Suprapubic skin (tissue), 4 donors: ENCODE measurements at regions not wholly inside any gene's neighbourhood (a gene's known extent, or its start where the extent isn't known, plus 50 kb on each side); places are given as distances from the start of the nearest gene placed in this dataset.

Source experiments
- DNase-seq, 2 donors: peaks; one replicate each; pipeline ENCODE4 v3.0.0-alpha.2; 2019; ENCODE audit warnings: low spot score in 2 of 2
- H3K27ac ChIP-seq: fragments of 200-600 bp; sonication (generic); one replicate; pipeline ENCODE4 v1.5.1; 2019
- H3K27me3 ChIP-seq: fragments of 200-600 bp; sonication (generic); one replicate; pipeline ENCODE4 v1.5.1; 2019
- H3K36me3 ChIP-seq: fragments of 200-600 bp; sonication (generic); one replicate; pipeline ENCODE4 v1.5.1; 2019
- H3K4me1 ChIP-seq: fragments of 200-600 bp; sonication (generic); one replicate; pipeline ENCODE4 v1.5.1; 2019
- H3K4me3 ChIP-seq: fragments of 200-600 bp; sonication (generic); one replicate; pipeline ENCODE4 v1.5.1; 2019; ENCODE audit warnings: mild to moderate bottlenecking
- H3K9me3 ChIP-seq: fragments of 200-600 bp; sonication (generic); one replicate; pipeline ENCODE4 v1.5.1; 2019
- EP300 ChIP-seq: sonication (generic); formaldehyde crosslinking; IDR thresholded peaks from one replicate; pipeline ENCODE4 v1.6.1; 2017; ENCODE audit warnings: antibody characterized with exemption
- POLR2A ChIP-seq, 2 donors: fragments of 450-650 bp; IDR thresholded peaks; one replicate each; pipeline ENCODE4 v1.6.1; 2017; ENCODE audit warnings: antibody characterized with exemption in 2 of 2, mild to moderate bottlenecking in 2 of 2, moderate library complexity in 2 of 2
- POLR2AphosphoS5 ChIP-seq, 3 donors: sonication (generic); formaldehyde crosslinking; IDR thresholded peaks; one replicate each; pipeline ENCODE4 v1.6.1; 2017; ENCODE audit warnings: antibody characterized with exemption in 3 of 3
- WGBS: methylation state at CpG from one replicate; pipeline ENCODE4 v1.1.5; 2018; 5-methylcytosine and 5-hydroxymethylcytosine counted together
- TF ChIP-seq, protein P1 (sequence below), 2 donors: fragments of 200-600 bp in 1 of 2; fragments of 450-650 bp in 1 of 2; sonication (generic) in 1 of 2; IDR thresholded peaks; one replicate each; pipeline ENCODE4 v1.5.1; 2016 to 2019; ENCODE audit warnings: antibody characterized with exemption in 2 of 2, mild to moderate bottlenecking in 1 of 2, moderate library complexity in 1 of 2

DNA sequence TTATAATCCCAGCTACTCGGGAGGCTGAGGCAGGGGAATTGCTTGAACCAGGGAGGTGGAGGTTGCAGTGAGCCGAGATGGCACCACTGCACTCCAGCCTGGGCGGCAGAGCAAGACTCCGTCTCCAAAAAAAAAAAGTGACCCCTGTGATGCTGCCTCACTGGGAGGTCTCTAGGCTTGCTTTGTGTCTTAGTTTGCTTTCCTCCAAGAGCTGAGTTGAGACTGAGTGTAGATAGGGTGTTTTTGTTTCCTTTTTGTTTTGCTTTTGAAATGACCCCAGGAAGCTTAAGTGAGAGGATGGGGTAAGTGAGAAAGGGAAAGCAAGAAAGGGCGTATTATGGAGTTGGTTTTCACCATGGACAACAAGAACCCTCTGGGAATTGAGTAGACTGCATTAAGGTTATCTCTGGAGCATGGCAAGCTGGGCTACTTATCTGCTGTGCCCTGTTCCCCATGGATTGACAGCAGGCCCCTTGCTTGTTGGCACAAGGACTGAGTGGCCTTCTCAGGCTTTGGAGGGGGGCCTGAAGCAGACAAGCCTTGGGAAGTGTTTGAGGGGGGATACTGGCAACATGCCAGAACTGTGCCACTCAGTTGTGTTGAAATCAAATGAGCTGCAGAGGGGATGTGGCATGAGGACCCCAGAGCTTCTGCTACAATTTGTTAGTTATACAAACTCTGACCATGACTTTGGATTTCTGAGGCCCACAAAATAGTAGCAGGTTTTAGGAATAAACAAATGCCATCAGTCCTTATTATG is 300.6 kb upstream of the C11orf87 start:
- Histone ChIP-seq H3K4me1 (no peaks in the 10 kb centered on the region), H3K27me3 (no peaks in the 10 kb centered on the region), H3K4me3 (no peak overlapping the region), H3K27ac (no peak overlapping the region), H3K36me3 (no peaks in the 10 kb centered on the region), H3K9me3 (no peaks in the 10 kb centered on the region)
- 82% methylated on average over 5 of the region's 5 CpGs for WGBS
- TF ChIP-seq POLR2A (IDR thresholded peaks at IDR 0.05) (no peak), EP300 (no peak), POLR2AphosphoS5 (IDR thresholded peaks at IDR 0.05) (no peak)
- TF ChIP-seq, protein P1, sequence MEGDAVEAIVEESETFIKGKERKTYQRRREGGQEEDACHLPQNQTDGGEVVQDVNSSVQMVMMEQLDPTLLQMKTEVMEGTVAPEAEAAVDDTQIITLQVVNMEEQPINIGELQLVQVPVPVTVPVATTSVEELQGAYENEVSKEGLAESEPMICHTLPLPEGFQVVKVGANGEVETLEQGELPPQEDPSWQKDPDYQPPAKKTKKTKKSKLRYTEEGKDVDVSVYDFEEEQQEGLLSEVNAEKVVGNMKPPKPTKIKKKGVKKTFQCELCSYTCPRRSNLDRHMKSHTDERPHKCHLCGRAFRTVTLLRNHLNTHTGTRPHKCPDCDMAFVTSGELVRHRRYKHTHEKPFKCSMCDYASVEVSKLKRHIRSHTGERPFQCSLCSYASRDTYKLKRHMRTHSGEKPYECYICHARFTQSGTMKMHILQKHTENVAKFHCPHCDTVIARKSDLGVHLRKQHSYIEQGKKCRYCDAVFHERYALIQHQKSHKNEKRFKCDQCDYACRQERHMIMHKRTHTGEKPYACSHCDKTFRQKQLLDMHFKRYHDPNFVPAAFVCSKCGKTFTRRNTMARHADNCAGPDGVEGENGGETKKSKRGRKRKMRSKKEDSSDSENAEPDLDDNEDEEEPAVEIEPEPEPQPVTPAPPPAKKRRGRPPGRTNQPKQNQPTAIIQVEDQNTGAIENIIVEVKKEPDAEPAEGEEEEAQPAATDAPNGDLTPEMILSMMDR (IDR thresholded peaks at IDR 0.05) = no peak
- no peak for DNase-seq

DNA sequence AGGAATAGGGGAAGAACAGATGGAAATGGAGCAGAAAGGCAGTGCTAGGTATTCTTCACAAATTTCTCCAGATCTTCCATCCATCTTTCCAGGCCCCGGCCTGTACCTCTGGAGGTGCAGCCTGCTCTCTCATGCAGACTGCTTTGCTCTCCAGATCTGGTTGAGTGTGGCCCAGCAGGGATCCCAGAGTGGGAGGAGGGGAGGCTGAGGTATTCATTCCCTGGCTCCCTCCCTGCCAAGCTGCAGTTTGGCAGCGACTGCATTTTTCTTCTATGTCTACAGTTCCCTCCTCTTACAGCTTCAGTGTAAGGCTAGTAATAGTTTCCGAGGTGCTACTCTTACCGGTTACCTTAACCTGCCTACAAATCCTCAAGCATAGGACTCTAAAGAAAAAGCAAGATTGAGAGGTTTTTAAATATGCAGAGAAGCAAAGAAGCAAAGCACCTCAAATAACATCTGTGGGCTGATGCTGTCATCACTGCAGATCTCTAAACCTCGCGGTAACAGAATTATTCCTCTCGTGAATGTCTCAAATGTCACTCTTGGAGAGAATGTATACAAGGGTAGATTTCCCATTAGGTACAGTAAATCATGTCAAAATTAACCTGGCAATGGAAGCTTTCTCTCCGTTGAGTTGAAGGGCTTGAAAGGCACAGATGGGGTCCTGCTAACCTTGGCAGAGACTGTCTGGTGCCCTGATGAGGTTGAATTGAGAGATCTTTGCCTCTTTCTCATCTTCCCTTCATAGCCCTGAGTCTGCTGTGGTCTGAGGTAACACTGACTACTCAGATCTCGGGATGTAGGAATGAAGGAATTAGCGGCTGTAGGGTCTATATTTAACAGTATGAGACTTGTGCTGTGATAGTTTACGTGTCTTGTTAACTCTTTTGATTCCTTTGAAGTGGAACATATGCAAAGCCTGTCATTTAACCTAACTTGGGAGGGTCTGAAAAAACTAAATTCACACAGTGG is 297.9 kb upstream of the C11orf87 start:
- DNase-seq = no peak
- H3K4me1 ChIP-seq = no peaks in the 10 kb centered on the region
- 55% methylated on average over 11 of the region's 11 CpGs for WGBS

DNA sequence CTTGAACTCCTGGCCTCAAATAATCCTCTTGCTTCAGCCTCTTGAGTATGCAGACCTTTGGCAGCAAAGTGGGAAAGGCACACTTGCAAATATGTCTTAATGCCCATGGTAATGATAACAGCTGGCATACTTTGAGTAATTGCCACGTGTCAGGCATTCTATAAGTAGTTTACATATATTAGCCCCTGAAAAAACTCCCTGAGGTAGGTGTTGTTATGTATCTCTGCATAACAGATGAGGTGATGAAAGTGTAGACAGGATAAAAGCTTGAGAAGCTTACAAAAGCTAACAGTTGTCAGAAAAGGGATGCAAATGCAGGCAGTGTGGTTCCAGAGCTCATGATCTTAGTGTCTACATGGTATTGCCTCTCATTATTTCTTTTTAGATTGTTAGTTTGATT is 291.1 kb upstream of the C11orf87 start:
- Histone ChIP-seq H3K27me3 (no peaks in the 10 kb centered on the region), H3K4me3 (no peak overlapping the region), H3K4me1 (no peaks in the 10 kb centered on the region), H3K27ac (no peak overlapping the region), H3K9me3 (no peaks in the 10 kb centered on the region), H3K36me3 (no peaks in the 10 kb centered on the region)
- no peak for TF ChIP-seq POLR2A (IDR thresholded peaks at IDR 0.05)
- TF ChIP-seq POLR2AphosphoS5 (IDR thresholded peaks at IDR 0.05) = no peak
- TF ChIP-seq EP300 = no peak
- TF ChIP-seq, protein P1 (IDR thresholded peaks at IDR 0.05) = no peak
- no peak for DNase-seq
- WGBS = 50% methylated on average over 1 of the region's 1 CpG

More for the DNA sequence above, 297.9 kb upstream of the C11orf87 start:
- no peaks in the 10 kb centered on the region for H3K27me3 ChIP-seq
- no peaks in the 10 kb centered on the region for H3K9me3 ChIP-seq
- no peak overlapping the region for H3K27ac ChIP-seq
- TF ChIP-seq, protein P1 (IDR thresholded peaks at IDR 0.05) = no peak
- no peaks in the 10 kb centered on the region for H3K36me3 ChIP-seq
- no peak overlapping the region for H3K4me3 ChIP-seq

DNA sequence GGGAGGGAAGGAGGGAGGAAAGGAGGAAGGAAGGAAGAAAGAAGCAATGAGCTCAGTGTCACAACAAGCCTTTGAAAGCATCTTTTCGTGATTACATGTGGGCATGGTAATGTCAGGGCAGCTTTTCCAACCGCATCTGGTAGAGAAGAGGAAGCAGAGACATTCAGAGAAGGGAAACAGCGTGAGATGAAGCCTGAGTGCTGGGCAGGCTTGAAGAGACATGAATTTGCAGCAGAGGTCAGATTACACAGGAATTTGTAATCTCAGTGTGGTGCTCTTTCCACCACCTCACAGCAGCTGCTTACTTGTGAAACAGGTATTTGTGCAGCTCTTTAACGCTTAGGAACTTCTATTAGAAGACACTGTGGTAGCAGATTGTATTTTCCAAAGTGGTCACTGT is 289.5 kb upstream of the C11orf87 start:
- no peak for DNase-seq
- H3K9me3 ChIP-seq = no peaks in the 10 kb centered on the region
- no peak overlapping the region for H3K4me3 ChIP-seq
- WGBS = 36% methylated on average over 4 of the region's 4 CpGs
- H3K27ac ChIP-seq = no peak overlapping the region
- no peaks in the 10 kb centered on the region for H3K27me3 ChIP-seq
- TF ChIP-seq, protein P1 (IDR thresholded peaks at IDR 0.05) = no peak
- TF ChIP-seq EP300 = no peak
- no peaks in the 10 kb centered on the region for H3K36me3 ChIP-seq
- H3K4me1 ChIP-seq = no peaks in the 10 kb centered on the region

DNA sequence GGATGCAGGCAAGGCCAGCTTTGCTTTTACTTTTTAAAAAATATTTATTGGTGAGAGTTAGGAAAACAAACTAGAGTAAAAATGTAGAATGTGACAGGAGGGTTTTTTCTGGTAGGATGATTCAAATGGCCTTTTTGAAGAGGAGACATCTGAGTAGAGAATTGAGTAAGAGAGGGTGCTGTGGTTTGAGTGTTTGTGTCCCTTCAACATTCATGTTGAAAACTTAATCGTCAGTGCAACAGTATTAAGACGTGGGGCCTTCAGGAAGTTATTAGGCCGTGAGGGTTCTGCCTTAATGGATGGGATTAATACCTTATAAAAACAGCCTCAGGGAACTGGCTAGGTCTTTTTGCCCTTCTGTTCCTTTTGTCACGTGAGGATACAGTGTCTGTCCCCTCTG is 288.8 kb upstream of the C11orf87 start:
- Histone ChIP-seq H3K27ac (no peak overlapping the region), H3K4me1 (no peaks in the 10 kb centered on the region), H3K36me3 (no peaks in the 10 kb centered on the region), H3K27me3 (no peaks in the 10 kb centered on the region), H3K9me3 (no peaks in the 10 kb centered on the region), H3K4me3 (no peak overlapping the region)
- TF ChIP-seq EP300 (no peak), POLR2A (IDR thresholded peaks at IDR 0.05) (no peak), POLR2AphosphoS5 (IDR thresholded peaks at IDR 0.05) (no peak)
- TF ChIP-seq, protein P1 (IDR thresholded peaks at IDR 0.05) = no peak
- no peak for DNase-seq
- WGBS = 72% methylated on average over 4 of the region's 4 CpGs
